C4-2B (cell line): ENCODE measurements at regions not wholly inside any gene's neighbourhood (a gene's known extent, or its start where the extent isn't known, plus 50 kb on each side); places are given as distances from the start of the nearest gene placed in this dataset.

Experiments used
- H3K27ac ChIP-seq: fragments of 450-650 bp; 2 replicates; pipeline ENCODE4 v1.5.1; 2017
- ZFX ChIP-seq: fragments of 450-650 bp; IDR thresholded peaks from 2 replicates; pipeline ENCODE4 v1.6.1; 2017
- TF ChIP-seq, protein P1 (sequence below): fragments of 450-650 bp; conservative IDR thresholded peaks from 2 replicates; pipeline ENCODE4 v1.5.1; 2017; ENCODE audit warnings: mild to moderate bottlenecking

DNA sequence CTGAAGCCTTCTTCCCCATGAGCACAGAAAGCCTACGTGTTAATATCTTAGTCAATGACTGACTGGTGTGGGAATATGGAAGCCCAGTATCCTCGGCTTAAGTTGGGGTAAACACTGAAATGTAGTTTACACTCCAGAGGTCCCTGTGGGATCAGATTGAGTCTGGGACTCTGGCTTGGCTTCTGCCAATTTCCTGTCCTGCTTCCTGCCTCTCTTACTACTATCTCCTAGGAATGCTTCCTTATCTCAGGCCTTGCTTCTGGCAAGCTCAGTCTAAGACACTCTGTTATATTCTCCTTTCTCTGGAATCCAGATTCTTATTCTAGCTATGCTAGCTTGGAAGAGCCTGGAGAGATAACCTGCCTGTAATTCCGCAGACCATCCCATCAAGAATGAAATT lies 174.0 kb upstream of the LDB2 start:
- no peak for TF ChIP-seq ZFX
- TF ChIP-seq, protein P1, sequence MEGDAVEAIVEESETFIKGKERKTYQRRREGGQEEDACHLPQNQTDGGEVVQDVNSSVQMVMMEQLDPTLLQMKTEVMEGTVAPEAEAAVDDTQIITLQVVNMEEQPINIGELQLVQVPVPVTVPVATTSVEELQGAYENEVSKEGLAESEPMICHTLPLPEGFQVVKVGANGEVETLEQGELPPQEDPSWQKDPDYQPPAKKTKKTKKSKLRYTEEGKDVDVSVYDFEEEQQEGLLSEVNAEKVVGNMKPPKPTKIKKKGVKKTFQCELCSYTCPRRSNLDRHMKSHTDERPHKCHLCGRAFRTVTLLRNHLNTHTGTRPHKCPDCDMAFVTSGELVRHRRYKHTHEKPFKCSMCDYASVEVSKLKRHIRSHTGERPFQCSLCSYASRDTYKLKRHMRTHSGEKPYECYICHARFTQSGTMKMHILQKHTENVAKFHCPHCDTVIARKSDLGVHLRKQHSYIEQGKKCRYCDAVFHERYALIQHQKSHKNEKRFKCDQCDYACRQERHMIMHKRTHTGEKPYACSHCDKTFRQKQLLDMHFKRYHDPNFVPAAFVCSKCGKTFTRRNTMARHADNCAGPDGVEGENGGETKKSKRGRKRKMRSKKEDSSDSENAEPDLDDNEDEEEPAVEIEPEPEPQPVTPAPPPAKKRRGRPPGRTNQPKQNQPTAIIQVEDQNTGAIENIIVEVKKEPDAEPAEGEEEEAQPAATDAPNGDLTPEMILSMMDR = no peak
- H3K27ac ChIP-seq = no peak overlapping the region

DNA sequence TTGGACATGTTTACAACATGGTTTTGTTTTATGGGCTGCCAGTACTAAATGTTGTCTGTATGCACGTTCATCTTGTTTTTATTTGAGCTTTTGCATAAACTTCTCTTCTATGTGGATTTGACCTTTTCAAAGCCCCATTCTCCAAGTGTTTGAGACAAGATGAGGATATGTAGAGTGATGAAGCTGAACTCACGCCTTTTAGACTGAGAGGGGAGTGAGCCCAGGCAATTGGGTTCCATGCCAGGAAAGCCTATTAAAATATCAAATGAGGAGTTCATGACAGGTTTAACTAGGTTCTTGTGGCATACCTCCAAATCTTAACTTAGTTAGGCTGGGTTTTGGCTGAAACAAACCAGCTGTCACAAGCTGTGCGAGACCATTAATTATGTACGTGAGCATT lies 170.4 kb upstream of the LDB2 start:
- no peak for TF ChIP-seq ZFX
- TF ChIP-seq, protein P1 = no peak
- no peak overlapping the region for H3K27ac ChIP-seq

DNA sequence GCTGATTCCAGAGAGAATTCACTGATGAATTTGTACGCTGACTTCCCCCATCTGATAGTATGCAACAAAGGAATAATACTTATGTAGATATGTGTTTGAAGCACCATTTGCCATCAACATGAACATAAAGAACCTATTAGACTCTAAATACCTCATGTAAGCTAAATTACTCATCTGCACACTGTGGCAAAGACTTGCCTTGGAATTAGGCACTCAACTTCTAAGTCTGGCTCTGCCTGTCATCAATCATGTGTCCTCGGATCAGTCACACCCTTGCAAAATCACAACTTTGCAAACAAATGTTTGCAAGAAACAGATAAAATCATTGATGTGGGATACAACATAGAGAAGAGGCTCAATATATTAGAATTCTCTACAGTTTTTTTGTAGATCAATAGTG lies 169.9 kb upstream of the LDB2 start:
- H3K27ac ChIP-seq = no peak overlapping the region
- TF ChIP-seq ZFX = no peak
- TF ChIP-seq, protein P1 = no peak

DNA sequence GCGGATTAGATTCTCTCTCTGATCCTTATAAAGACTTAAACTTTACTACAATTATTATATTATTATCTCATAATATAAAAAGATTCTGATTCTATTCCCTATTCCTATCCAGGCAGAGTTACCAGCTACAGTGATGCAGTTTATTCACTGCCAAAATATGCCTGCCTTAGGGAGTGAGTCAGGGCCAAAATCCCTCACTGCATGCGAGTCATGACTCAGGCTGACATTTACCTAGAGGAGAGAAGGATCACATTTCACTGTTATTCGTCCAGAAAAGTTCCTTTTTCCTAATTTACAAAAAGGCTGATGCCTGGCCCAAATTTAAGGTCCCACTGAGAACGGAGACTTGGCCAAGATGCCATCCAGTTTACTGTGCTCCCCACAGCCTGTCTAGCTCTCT lies 168.5 kb upstream of the LDB2 start:
- TF ChIP-seq, protein P1 = no peak
- no peak for TF ChIP-seq ZFX
- no peak overlapping the region for H3K27ac ChIP-seq

DNA sequence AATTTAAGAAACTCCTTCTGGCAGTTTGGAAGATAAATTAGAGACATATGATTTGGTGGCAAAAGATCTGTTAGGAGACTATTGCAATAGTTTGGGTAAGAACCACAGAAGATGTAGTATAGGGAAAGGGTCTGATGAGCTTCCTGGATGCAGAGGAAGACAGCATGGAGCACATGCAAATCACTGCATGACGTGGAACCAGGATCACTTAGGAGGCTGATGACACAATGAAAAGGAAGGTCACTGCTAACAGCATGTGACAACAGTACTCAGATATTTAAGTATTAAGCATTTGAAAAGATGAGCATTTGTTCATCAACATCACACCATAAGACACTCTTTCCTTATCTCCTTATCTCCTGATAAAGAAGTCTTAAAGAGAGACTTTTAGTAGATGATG lies 167.8 kb upstream of the LDB2 start:
- no peak overlapping the region for H3K27ac ChIP-seq
- no peak for TF ChIP-seq ZFX
- TF ChIP-seq, protein P1 = no peak

DNA sequence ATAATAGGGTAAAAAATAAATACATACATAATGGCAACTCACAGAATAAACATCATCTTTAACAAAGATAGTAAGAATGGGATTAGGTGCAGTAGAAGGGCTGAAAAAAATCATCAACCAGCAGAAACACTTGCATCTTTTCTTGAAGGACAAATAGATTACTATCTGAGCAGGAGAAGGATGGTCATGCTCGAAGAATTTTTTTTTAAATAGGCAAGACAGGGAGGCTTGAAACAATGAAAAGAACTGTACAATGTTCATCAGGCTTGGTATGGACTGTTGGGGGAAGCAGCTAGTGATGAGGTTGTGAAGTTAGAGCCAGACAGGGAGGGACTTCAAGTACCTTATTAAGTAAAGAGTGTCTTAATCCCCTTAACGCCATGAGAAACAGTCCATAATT lies 167.4 kb upstream of the LDB2 start:
- no peak overlapping the region for H3K27ac ChIP-seq
- no peak for TF ChIP-seq ZFX
- TF ChIP-seq, protein P1 = no peak

DNA sequence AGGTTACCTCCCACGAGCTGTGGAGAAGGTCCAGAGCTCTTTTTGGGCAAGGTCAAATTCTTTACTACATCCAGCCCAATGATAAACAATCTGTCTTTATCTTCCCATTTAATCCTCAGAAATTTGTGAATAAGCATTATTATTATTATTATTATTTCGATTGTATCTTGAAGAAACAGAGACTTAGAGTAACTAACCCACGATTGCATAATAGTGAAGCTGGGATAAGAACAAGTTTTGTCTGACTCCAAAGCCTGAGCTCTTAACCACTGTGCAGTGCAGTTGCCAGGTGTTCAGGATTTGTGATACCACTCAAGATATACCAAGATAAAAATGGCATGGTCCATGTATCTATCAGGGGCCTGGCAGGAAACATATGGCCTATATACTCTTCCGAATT lies 166.5 kb upstream of the LDB2 start:
- TF ChIP-seq, protein P1 = no peak
- no peak for TF ChIP-seq ZFX
- H3K27ac ChIP-seq = no peak overlapping the region
